Hepatocyte (in vitro differentiated cells): ENCODE measurements at regions not wholly inside any gene's neighbourhood (a gene's known extent, or its start where the extent isn't known, plus 50 kb on each side); places are given as distances from the start of the nearest gene placed in this dataset.

Experiments used
- EZH2 ChIP-seq: fragments of 200-600 bp; sonication (generic); IDR thresholded peaks from 2 replicates; pipeline ENCODE4 v1.6.1; 2016; ENCODE audit warnings: antibody characterized with exemption, mild to moderate bottlenecking, borderline replicate concordance
- TF ChIP-seq, protein P1 (sequence below): fragments of 200-600 bp; sonication (generic); IDR thresholded peaks from 2 replicates; pipeline ENCODE4 v1.5.1; 2016; ENCODE audit warnings: antibody characterized with exemption, mild to moderate bottlenecking; ENCODE audit not compliant: poor library complexity

DNA sequence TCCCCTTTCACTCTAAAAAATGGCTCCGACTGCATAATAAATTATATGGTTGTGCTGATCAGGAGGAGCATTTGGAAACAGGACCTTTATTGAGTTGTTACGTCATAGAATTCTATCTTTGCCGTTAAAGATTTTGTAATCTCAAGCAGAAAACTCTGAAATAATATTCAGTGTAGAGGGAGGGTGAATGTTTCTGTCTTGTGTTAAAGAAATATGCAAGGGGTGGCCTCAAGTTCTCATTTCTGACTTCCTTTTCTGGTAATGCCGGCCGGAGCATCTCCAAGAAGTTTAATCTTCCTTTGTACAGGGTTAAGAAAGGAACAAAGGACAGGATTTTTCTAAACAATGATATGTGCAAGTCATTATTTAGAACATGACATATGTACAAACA is 165.1 kb downstream of the SLC38A4 start:
- TF ChIP-seq, protein P1, sequence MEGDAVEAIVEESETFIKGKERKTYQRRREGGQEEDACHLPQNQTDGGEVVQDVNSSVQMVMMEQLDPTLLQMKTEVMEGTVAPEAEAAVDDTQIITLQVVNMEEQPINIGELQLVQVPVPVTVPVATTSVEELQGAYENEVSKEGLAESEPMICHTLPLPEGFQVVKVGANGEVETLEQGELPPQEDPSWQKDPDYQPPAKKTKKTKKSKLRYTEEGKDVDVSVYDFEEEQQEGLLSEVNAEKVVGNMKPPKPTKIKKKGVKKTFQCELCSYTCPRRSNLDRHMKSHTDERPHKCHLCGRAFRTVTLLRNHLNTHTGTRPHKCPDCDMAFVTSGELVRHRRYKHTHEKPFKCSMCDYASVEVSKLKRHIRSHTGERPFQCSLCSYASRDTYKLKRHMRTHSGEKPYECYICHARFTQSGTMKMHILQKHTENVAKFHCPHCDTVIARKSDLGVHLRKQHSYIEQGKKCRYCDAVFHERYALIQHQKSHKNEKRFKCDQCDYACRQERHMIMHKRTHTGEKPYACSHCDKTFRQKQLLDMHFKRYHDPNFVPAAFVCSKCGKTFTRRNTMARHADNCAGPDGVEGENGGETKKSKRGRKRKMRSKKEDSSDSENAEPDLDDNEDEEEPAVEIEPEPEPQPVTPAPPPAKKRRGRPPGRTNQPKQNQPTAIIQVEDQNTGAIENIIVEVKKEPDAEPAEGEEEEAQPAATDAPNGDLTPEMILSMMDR = no peak
- no peak for TF ChIP-seq EZH2
